CD8-positive, alpha-beta memory T cell (primary cell): ENCODE measurements at regions not wholly inside any gene's neighbourhood (a gene's known extent, or its start where the extent isn't known, plus 50 kb on each side); places are given as distances from the start of the nearest gene placed in this dataset.

Experiments
- CTCF ChIA-PET: fragments of 350-600 bp; sonication (Branson Sonifier 250); formaldehyde crosslinking; loops from one replicate; lab custom pipeline; 2021; ENCODE audit warnings: antibody characterized with exemption; lab: Charles Lee
- POLR2A ChIA-PET: fragments of 350-600 bp; sonication (Branson Sonifier 250); formaldehyde crosslinking; loops from one replicate; lab custom pipeline; 2021; ENCODE audit warnings: antibody characterized with exemption; lab: Charles Lee
- DNase-seq, 5 donors: peaks; one replicate each; pipeline versions ENCODE4 v3.0.0 to v3.0.0-alpha.2; 2020 to 2022; ENCODE audit warnings: mixed read lengths in 1 of 5
- H3K27ac ChIP-seq: one replicate; pipeline ENCODE4 v1.7.0; 2013; ENCODE audit warnings: low read depth, mild to moderate bottlenecking, low read length, moderate library complexity
- H3K27me3 ChIP-seq: 2 replicates; pipeline ENCODE4 v1.7.0; 2013; ENCODE audit warnings: low read length, mild to moderate bottlenecking; ENCODE audit not compliant: insufficient read depth, poor library complexity, severe bottlenecking
- H3K36me3 ChIP-seq: 2 replicates; pipeline ENCODE4 v1.7.0; 2013; ENCODE audit warnings: mild to moderate bottlenecking, low read length, moderate library complexity; ENCODE audit not compliant: insufficient read depth
- H3K4me1 ChIP-seq: 2 replicates; pipeline ENCODE4 v1.7.0; 2013; ENCODE audit warnings: mild to moderate bottlenecking, low read length, moderate library complexity; ENCODE audit not compliant: insufficient read depth
- H3K4me3 ChIP-seq: 2 replicates; pipeline ENCODE4 v1.7.0; 2013; ENCODE audit warnings: mild to moderate bottlenecking, low read length
- H3K9me3 ChIP-seq: 2 replicates; pipeline ENCODE4 v1.7.0; 2013; ENCODE audit warnings: mild to moderate bottlenecking, low read length
- H3K27ac Mint-ChIP-seq, 8 donors: one replicate each; pipeline ENCODE4 v1.8.0; 2020 to 2021; ENCODE audit warnings: mixed read lengths in 8 of 8, mild to moderate bottlenecking in 6 of 8, inconsistent platforms in 3 of 8, moderate library complexity in 3 of 8
- H3K27me3 Mint-ChIP-seq, 2 donors: one replicate each; pipeline ENCODE4 v1.8.0; 2020 to 2021; ENCODE audit warnings: mixed read lengths in 2 of 2, mild to moderate bottlenecking in 1 of 2, moderate library complexity in 1 of 2
- H3K36me3 Mint-ChIP-seq, 3 donors: one replicate each; pipeline ENCODE4 v1.8.0; 2020 to 2021; ENCODE audit warnings: mixed read lengths in 3 of 3, inconsistent platforms in 1 of 3, mild to moderate bottlenecking in 1 of 3
- H3K4me1 Mint-ChIP-seq, 3 donors: one replicate each; pipeline ENCODE4 v1.8.0; 2020 to 2021; ENCODE audit warnings: mixed read lengths in 3 of 3, inconsistent platforms in 1 of 3, mild to moderate bottlenecking in 1 of 3
- H3K4me3 Mint-ChIP-seq, 7 donors: one replicate each; pipeline ENCODE4 v1.8.0; 2020 to 2021; ENCODE audit warnings: mixed read lengths in 7 of 7, mild to moderate bottlenecking in 6 of 7, moderate library complexity in 4 of 7, inconsistent platforms in 2 of 7
- H3K9me3 Mint-ChIP-seq, 5 donors: one replicate each; pipeline ENCODE4 v1.8.0; 2020 to 2022; ENCODE audit warnings: mixed read lengths in 5 of 5, mild to moderate bottlenecking in 3 of 5, moderate library complexity in 2 of 5, inconsistent platforms in 1 of 5

- Histone ChIP-seq H3K4me1 (no peaks in the 10 kb centered on the region), H3K36me3 (no peaks in the 10 kb centered on the region), H3K4me3 (no peak overlapping the region), H3K27me3 (no peaks in the 10 kb centered on the region), H3K27ac (no peak overlapping the region), H3K9me3 (no peaks in the 10 kb centered on the region)
- Mint-ChIP-seq H3K4me3 (no peak overlapping the region), H3K4me1 (no peaks in the 10 kb centered on the region), H3K9me3 (peaks cover 3 to 13% (median 7%) of the 10 kb centered on the region in 5 donors), H3K27me3 (peaks cover 0 to 2% of the 10 kb centered on the region in 2 donors), H3K36me3 (no peaks in the 10 kb centered on the region), H3K27ac (no peak overlapping the region)
- CTCF ChIA-PET: no interaction called here
- DNase-seq: no peak
- POLR2A ChIA-PET: no interaction called here
Measured at GRCh38 chr5:9786380-9787360, 156.5 kb upstream of the TAS2R1 start.

DNA sequence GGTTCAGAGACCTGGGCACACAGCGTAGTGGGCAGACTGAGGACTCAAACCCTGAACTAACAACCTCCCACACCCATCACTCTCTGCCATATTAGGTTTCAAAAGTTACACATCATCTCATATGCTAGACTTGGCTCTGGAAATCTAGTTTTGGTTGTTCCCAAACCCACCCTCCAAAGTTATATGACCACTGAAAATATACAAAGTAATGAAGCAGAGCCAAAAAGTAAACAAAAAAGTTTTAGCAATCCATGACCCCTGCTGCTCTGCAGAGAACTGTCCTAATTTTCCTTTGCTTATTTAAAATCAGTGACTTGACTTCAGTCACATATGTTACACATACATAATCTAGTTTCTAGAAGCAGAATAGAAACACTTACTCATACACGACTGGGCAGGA, 155.6 kb upstream of the TAS2R1 start:
- H3K27ac Mint-ChIP-seq: no peak overlapping the region
- no peak for DNase-seq
- no peak overlapping the region for H3K4me3 Mint-ChIP-seq
- POLR2A ChIA-PET: no interaction called here
- H3K9me3 Mint-ChIP-seq: peaks cover 6 to 13% (median 11%) of the 10 kb centered on the region in 5 donors
- H3K27me3 Mint-ChIP-seq: peaks cover 0 to 2% of the 10 kb centered on the region in 2 donors
- Histone ChIP-seq H3K27ac (no peak overlapping the region), H3K36me3 (no peaks in the 10 kb centered on the region), H3K9me3 (no peaks in the 10 kb centered on the region), H3K27me3 (no peaks in the 10 kb centered on the region), H3K4me3 (no peak overlapping the region), H3K4me1 (no peaks in the 10 kb centered on the region)
- CTCF ChIA-PET: no interaction called here
- no peaks in the 10 kb centered on the region for H3K36me3 Mint-ChIP-seq
- no peaks in the 10 kb centered on the region for H3K4me1 Mint-ChIP-seq

GRCh38 chr5:9784231-9784630, 154.1 kb upstream of the TAS2R1 start:
- DNase-seq: no peak
- no peak overlapping the region for H3K4me3 Mint-ChIP-seq
- no peak overlapping the region for H3K27ac ChIP-seq
- no peaks in the 10 kb centered on the region for H3K4me1 ChIP-seq
- no peaks in the 10 kb centered on the region for H3K27me3 ChIP-seq
- H3K9me3 Mint-ChIP-seq: peaks cover 6 to 19% (median 11%) of the 10 kb centered on the region in 5 donors
- no peaks in the 10 kb centered on the region for H3K36me3 Mint-ChIP-seq
- POLR2A ChIA-PET: no interaction called here
- no peaks in the 10 kb centered on the region for H3K4me1 Mint-ChIP-seq
- no peaks in the 10 kb centered on the region for H3K9me3 ChIP-seq
- peaks cover 0 to 2% of the 10 kb centered on the region in 2 donors for H3K27me3 Mint-ChIP-seq
- H3K36me3 ChIP-seq: no peaks in the 10 kb centered on the region
- H3K4me3 ChIP-seq: no peak overlapping the region
- no peak overlapping the region for H3K27ac Mint-ChIP-seq
- CTCF ChIA-PET: no interaction called here

DNA sequence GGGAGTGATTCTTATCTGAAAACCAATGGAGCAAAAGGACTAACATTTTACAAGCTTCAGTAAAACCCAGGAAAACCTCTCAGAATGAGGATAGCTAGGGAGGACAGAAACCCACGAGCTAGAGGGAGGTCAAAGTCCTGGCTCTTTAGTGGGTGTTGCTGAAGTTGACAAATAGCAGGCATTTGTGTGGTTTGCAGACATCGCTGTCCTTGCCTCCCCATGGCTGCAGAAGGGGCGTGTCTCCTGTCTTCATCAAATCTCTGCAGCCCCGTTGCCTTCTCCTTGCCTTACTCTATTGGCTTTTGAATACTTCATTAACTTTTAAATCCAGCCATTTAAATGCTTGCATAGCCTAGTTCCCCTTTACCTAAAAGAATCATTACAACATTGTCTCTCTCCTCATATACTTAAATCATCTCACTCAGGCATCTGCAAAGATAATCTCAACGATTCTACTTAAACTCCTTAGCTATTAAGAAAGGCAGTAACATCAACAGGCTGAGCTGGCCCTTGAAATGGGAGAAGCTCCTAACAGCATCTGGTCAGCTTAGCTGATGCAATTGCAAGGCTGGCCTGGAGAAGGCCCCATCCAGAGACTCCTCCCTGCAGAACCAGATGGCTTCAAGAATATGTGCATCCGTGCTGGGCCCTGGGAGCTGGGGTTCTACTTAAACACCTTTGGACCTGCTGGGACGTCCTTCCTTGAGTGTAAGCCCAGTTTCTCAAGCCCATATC, 152.8 kb upstream of the TAS2R1 start:
- DNase-seq: no peak
- ChIA-PET CTCF (no interaction called here), POLR2A (no interaction called here)
- Mint-ChIP-seq H3K36me3 (no peaks in the 10 kb centered on the region), H3K27me3 (peaks cover 0 to 2% of the 10 kb centered on the region in 2 donors), H3K9me3 (peaks cover 9 to 19% (median 11%) of the 10 kb centered on the region in 5 donors), H3K4me3 (no peak overlapping the region), H3K4me1 (no peaks in the 10 kb centered on the region), H3K27ac (no peak overlapping the region)
- Histone ChIP-seq H3K9me3 (no peaks in the 10 kb centered on the region), H3K27me3 (no peaks in the 10 kb centered on the region), H3K36me3 (no peaks in the 10 kb centered on the region), H3K4me1 (no peaks in the 10 kb centered on the region), H3K27ac (no peak overlapping the region), H3K4me3 (no peak overlapping the region)

- Histone ChIP-seq H3K4me1 (no peaks in the 10 kb centered on the region), H3K27me3 (no peaks in the 10 kb centered on the region), H3K36me3 (no peaks in the 10 kb centered on the region), H3K4me3 (no peak overlapping the region), H3K9me3 (no peaks in the 10 kb centered on the region), H3K27ac (no peak overlapping the region)
- Mint-ChIP-seq H3K36me3 (no peaks in the 10 kb centered on the region), H3K27me3 (peaks cover 0 to 2% of the 10 kb centered on the region in 2 donors), H3K9me3 (peaks cover 11 to 22% (median 12%) of the 10 kb centered on the region in 5 donors), H3K4me1 (no peaks in the 10 kb centered on the region), H3K27ac (no peak overlapping the region), H3K4me3 (no peak overlapping the region)
- DNase-seq: no peak
- POLR2A ChIA-PET: no interaction called here
- CTCF ChIA-PET: no interaction called here
Measured at GRCh38 chr5:9781890-9782289, 151.7 kb upstream of the TAS2R1 start.

GRCh38 chr5:9781275-9781674, 151.1 kb upstream of the TAS2R1 start:
- no peaks in the 10 kb centered on the region for H3K36me3 Mint-ChIP-seq
- H3K27me3 ChIP-seq: no peaks in the 10 kb centered on the region
- H3K4me3 Mint-ChIP-seq: no peak overlapping the region
- no peaks in the 10 kb centered on the region for H3K4me1 Mint-ChIP-seq
- ChIA-PET POLR2A (no interaction called here), CTCF (no interaction called here)
- no peak overlapping the region for H3K27ac ChIP-seq
- H3K9me3 ChIP-seq: no peaks in the 10 kb centered on the region
- peaks cover 0 to 2% of the 10 kb centered on the region in 2 donors for H3K27me3 Mint-ChIP-seq
- peaks cover 11 to 22% (median 16%) of the 10 kb centered on the region in 5 donors for H3K9me3 Mint-ChIP-seq
- no peak for DNase-seq
- H3K27ac Mint-ChIP-seq: no peak overlapping the region
- no peaks in the 10 kb centered on the region for H3K4me1 ChIP-seq
- no peak overlapping the region for H3K4me3 ChIP-seq
- no peaks in the 10 kb centered on the region for H3K36me3 ChIP-seq

DNA sequence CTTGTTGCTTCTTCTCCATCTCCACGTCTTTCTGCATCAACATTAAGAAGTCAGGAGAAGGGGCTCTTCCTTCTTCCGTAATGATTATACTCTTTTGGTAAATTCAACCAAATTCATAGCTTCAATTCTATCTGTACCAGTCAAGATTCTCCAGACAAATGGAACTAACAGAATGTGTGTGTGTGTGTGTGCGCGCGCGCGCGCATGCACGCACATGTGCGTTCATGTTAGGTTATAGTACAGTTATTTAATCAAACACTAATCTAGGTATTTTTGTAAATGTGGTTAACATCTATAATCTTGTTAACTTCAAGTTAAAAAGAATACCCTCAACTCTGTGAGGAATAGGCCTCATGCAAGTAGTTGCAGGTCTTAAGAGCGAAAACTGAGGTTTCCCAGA, 150.3 kb upstream of the TAS2R1 start:
- H3K4me3 ChIP-seq: no peak overlapping the region
- DNase-seq: no peak
- H3K4me1 ChIP-seq: no peaks in the 10 kb centered on the region
- ChIA-PET CTCF (no interaction called here), POLR2A (no interaction called here)
- Mint-ChIP-seq H3K4me3 (no peak overlapping the region), H3K27me3 (peaks cover 0 to 2% of the 10 kb centered on the region in 2 donors), H3K27ac (no peak overlapping the region), H3K36me3 (no peaks in the 10 kb centered on the region), H3K9me3 (peaks cover 11 to 22% (median 16%) of the 10 kb centered on the region in 5 donors), H3K4me1 (no peaks in the 10 kb centered on the region)
- no peak overlapping the region for H3K27ac ChIP-seq
- H3K36me3 ChIP-seq: no peaks in the 10 kb centered on the region
- no peaks in the 10 kb centered on the region for H3K27me3 ChIP-seq
- no peaks in the 10 kb centered on the region for H3K9me3 ChIP-seq

GRCh38 chr5:9776525-9776924, 146.4 kb upstream of the TAS2R1 start:
- no peak overlapping the region for H3K27ac ChIP-seq
- no peaks in the 10 kb centered on the region for H3K27me3 ChIP-seq
- Mint-ChIP-seq H3K4me1 (no peaks in the 10 kb centered on the region), H3K4me3 (no peak overlapping the region), H3K27me3 (no peaks in the 10 kb centered on the region), H3K27ac (no peak overlapping the region), H3K9me3 (peaks cover 2 to 24% (median 10%) of the 10 kb centered on the region in 5 donors), H3K36me3 (no peaks in the 10 kb centered on the region)
- no peaks in the 10 kb centered on the region for H3K4me1 ChIP-seq
- no peaks in the 10 kb centered on the region for H3K36me3 ChIP-seq
- ChIA-PET CTCF (no interaction called here), POLR2A (no interaction called here)
- no peak overlapping the region for H3K4me3 ChIP-seq
- no peaks in the 10 kb centered on the region for H3K9me3 ChIP-seq
- DNase-seq: no peak
